ENCODE measurements at regions not wholly inside any gene's neighbourhood (a gene's known extent, or its start where the extent isn't known, plus 50 kb on each side); places are given as distances from the start of the nearest gene placed in this dataset.

DNA sequence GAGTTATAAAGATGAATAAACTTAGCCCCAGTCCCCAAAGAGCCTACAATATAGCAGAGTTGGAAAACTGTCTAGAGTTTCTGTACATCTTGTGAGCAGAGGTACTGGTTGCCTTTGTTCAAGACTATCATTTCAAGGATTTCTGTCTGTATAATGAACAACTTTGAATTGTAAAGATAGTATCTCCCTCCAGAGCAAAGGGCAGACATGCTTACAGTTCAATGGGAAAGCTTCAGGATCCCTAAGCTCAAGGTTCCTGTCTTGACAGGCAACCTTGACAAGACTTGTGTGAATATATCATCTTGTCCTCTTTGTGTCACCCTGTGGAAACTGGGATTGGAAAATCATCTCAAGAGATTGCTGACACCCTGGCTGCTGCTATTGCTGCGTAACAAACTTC lies 242.8 kb upstream of the VLDLR start:
- H3K79me1 ChIP-seq (ENCODE audit: low read length), result no peaks in the 10 kb centered on the region
- no peak for DNase-seq
- no peaks in the 10 kb centered on the region for H3K4me1 ChIP-seq (ENCODE audit: control insufficient read depth, low read depth, low read length)
- H3K36me3 ChIP-seq (ENCODE audit: control insufficient read depth, insufficient read depth, low read length), result no peaks in the 10 kb centered on the region
- no peak overlapping the region for H3K27ac ChIP-seq (ENCODE audit: low read depth, low read length)
- no peaks in the 10 kb centered on the region for H3K27me3 ChIP-seq (ENCODE audit: insufficient read depth, low read length, poor library complexity)
- H3K9ac ChIP-seq (ENCODE audit: low read length), result no peak overlapping the region
- no peak overlapping the region for H4K5ac ChIP-seq (ENCODE audit: low read length)
- no peak overlapping the region for H3K18ac ChIP-seq (ENCODE audit: low read length)
- no peak overlapping the region for H4K8ac ChIP-seq (ENCODE audit: low read depth, low read length)
- no peak overlapping the region for H2BK120ac ChIP-seq (ENCODE audit: low read depth, low read length)
- H3K4me2 ChIP-seq (ENCODE audit: low read length), result no peak overlapping the region
- no peak overlapping the region for H3K4me3 ChIP-seq (ENCODE audit: low read length)
- H2AK5ac ChIP-seq (ENCODE audit: low read length), result no peak overlapping the region
- no CpG with 5 or more reads among the region's 1 CpG for WGBS (ENCODE audit: extremely low coverage, insufficient coverage, low lambda C conversion rate)
- H3K79me2 ChIP-seq (ENCODE audit: control insufficient read depth, insufficient read depth, low read length), result no peaks in the 10 kb centered on the region
- no peak overlapping the region for H3K23ac ChIP-seq (ENCODE audit: low read length)
- H2BK15ac ChIP-seq (replicated peaks; ENCODE audit: low read depth), result no peak overlapping the region
- H3K56ac ChIP-seq (ENCODE audit: low read length), result no peak overlapping the region
- no peak overlapping the region for H3K4ac ChIP-seq (ENCODE audit: low read depth, low read length)
- H2BK5ac ChIP-seq (ENCODE audit: low read length), result no peak overlapping the region

DNA sequence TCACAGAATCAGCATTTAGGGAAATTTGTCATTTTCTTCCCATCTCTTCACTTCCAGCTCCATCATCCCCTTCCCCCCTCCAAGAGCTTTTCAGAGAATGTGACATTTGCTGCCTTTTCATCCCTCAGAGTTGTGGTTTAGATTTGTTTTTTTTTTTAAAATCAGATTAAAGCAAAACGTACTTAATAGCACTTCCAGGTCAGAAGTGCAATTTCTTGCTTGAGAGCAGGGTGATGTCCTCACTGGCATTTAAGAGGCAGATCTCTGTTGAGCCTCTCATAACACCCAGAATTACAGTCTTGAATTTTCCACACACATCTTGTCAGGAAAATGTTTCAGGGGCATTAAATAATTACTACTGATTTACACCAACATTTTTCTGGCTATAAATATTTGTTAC lies 236.8 kb upstream of the VLDLR start:
- Histone ChIP-seq H3K36me3 (ENCODE audit: control insufficient read depth, insufficient read depth, low read length) (no peaks in the 10 kb centered on the region), H3K9ac (ENCODE audit: low read length) (no peak overlapping the region), H4K5ac (ENCODE audit: low read length) (no peak overlapping the region), H3K79me1 (ENCODE audit: low read length) (no peaks in the 10 kb centered on the region), H3K4me3 (ENCODE audit: low read length) (no peak overlapping the region), H2BK120ac (ENCODE audit: low read depth, low read length) (no peak overlapping the region), H4K8ac (ENCODE audit: low read depth, low read length) (no peak overlapping the region), H2BK5ac (ENCODE audit: low read length) (no peak overlapping the region), H3K4me2 (ENCODE audit: low read length) (no peak overlapping the region), H3K4ac (ENCODE audit: low read depth, low read length) (no peak overlapping the region), H3K27ac (ENCODE audit: low read depth, low read length) (no peak overlapping the region), H3K18ac (ENCODE audit: low read length) (no peak overlapping the region), H3K79me2 (ENCODE audit: control insufficient read depth, insufficient read depth, low read length) (no peaks in the 10 kb centered on the region), H2BK15ac (replicated peaks; ENCODE audit: low read depth) (no peak overlapping the region), H3K56ac (ENCODE audit: low read length) (no peak overlapping the region), H3K4me1 (ENCODE audit: control insufficient read depth, low read depth, low read length) (no peaks in the 10 kb centered on the region), H2AK5ac (ENCODE audit: low read length) (no peak overlapping the region), H3K27me3 (ENCODE audit: insufficient read depth, low read length, poor library complexity) (no peaks in the 10 kb centered on the region), H3K23ac (ENCODE audit: low read length) (no peak overlapping the region)
- DNase-seq, result no peak
- WGBS (ENCODE audit: extremely low coverage, insufficient coverage, low lambda C conversion rate), result no CpG with 5 or more reads among the region's 1 CpG

DNA sequence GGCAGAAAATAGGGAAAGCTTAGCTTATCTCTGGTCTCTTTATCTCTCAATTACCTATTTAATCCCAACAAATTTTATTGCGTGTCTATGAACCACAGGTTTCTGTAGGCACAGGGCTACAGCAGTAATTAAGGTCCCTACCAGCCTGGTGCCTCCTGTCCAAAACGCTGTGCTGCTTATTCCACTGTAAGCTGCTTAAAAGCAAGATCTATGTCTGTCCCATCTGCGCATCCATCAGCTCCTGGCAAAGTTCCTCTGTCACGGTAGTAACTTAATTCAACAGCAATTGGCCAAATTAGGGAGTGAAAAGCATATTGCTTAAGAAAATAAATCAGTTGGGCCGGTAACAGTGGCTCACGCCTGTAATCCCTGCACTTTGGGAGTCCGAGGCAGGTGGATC lies 235.8 kb upstream of the VLDLR start:
- Histone ChIP-seq H3K36me3 (ENCODE audit: control insufficient read depth, insufficient read depth, low read length) (no peaks in the 10 kb centered on the region), H4K8ac (ENCODE audit: low read depth, low read length) (no peak overlapping the region), H4K5ac (ENCODE audit: low read length) (no peak overlapping the region), H3K23ac (ENCODE audit: low read length) (no peak overlapping the region), H3K27ac (ENCODE audit: low read depth, low read length) (no peak overlapping the region), H3K79me2 (ENCODE audit: control insufficient read depth, insufficient read depth, low read length) (no peaks in the 10 kb centered on the region), H3K79me1 (ENCODE audit: low read length) (no peaks in the 10 kb centered on the region), H2BK5ac (ENCODE audit: low read length) (no peak overlapping the region), H3K4me2 (ENCODE audit: low read length) (no peak overlapping the region), H3K4me3 (ENCODE audit: low read length) (no peak overlapping the region), H2BK15ac (replicated peaks; ENCODE audit: low read depth) (no peak overlapping the region), H2BK120ac (ENCODE audit: low read depth, low read length) (no peak overlapping the region), H3K4me1 (ENCODE audit: control insufficient read depth, low read depth, low read length) (no peaks in the 10 kb centered on the region), H3K9ac (ENCODE audit: low read length) (no peak overlapping the region), H3K4ac (ENCODE audit: low read depth, low read length) (no peak overlapping the region), H3K18ac (ENCODE audit: low read length) (no peak overlapping the region), H2AK5ac (ENCODE audit: low read length) (no peak overlapping the region), H3K56ac (ENCODE audit: low read length) (no peak overlapping the region), H3K27me3 (ENCODE audit: insufficient read depth, low read length, poor library complexity) (no peaks in the 10 kb centered on the region)
- DNase-seq, result no peak
- WGBS (ENCODE audit: extremely low coverage, insufficient coverage, low lambda C conversion rate), result no CpG with 5 or more reads among the region's 7 CpGs

DNA sequence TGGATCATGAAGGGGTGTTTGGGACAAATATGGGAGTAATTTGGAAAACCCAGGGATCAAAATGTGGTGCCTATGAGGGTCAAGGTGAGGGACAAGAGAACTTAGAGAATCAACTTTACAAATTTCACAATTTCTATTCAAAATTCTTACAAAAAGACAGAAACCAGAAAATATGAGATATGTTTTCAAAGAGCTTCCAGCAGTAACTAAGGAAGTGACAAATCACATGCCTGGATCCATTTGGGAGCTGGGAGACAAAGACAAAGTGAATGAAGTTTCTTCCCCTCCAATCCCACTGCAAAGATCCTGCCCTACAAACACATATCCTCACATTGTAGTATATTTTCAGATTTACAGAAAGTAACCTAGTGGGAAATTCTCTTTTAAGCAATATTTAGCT lies 235.0 kb upstream of the VLDLR start:
- no peak overlapping the region for H3K27ac ChIP-seq (ENCODE audit: low read depth, low read length)
- H3K27me3 ChIP-seq (ENCODE audit: insufficient read depth, low read length, poor library complexity), result no peaks in the 10 kb centered on the region
- H3K23ac ChIP-seq (ENCODE audit: low read length), result no peak overlapping the region
- H2BK5ac ChIP-seq (ENCODE audit: low read length), result no peak overlapping the region
- H3K56ac ChIP-seq (ENCODE audit: low read length), result no peak overlapping the region
- H2BK120ac ChIP-seq (ENCODE audit: low read depth, low read length), result no peak overlapping the region
- H3K4me3 ChIP-seq (ENCODE audit: low read length), result no peak overlapping the region
- no peaks in the 10 kb centered on the region for H3K36me3 ChIP-seq (ENCODE audit: control insufficient read depth, insufficient read depth, low read length)
- H3K4me2 ChIP-seq (ENCODE audit: low read length), result no peak overlapping the region
- no peaks in the 10 kb centered on the region for H3K4me1 ChIP-seq (ENCODE audit: control insufficient read depth, low read depth, low read length)
- H4K8ac ChIP-seq (ENCODE audit: low read depth, low read length), result no peak overlapping the region
- no peaks in the 10 kb centered on the region for H3K79me1 ChIP-seq (ENCODE audit: low read length)
- no peak overlapping the region for H2AK5ac ChIP-seq (ENCODE audit: low read length)
- no peak for DNase-seq
- no peak overlapping the region for H2BK15ac ChIP-seq (replicated peaks; ENCODE audit: low read depth)
- H4K5ac ChIP-seq (ENCODE audit: low read length), result no peak overlapping the region
- no peak overlapping the region for H3K9ac ChIP-seq (ENCODE audit: low read length)
- no peak overlapping the region for H3K4ac ChIP-seq (ENCODE audit: low read depth, low read length)
- H3K18ac ChIP-seq (ENCODE audit: low read length), result no peak overlapping the region
- no peaks in the 10 kb centered on the region for H3K79me2 ChIP-seq (ENCODE audit: control insufficient read depth, insufficient read depth, low read length)

DNA sequence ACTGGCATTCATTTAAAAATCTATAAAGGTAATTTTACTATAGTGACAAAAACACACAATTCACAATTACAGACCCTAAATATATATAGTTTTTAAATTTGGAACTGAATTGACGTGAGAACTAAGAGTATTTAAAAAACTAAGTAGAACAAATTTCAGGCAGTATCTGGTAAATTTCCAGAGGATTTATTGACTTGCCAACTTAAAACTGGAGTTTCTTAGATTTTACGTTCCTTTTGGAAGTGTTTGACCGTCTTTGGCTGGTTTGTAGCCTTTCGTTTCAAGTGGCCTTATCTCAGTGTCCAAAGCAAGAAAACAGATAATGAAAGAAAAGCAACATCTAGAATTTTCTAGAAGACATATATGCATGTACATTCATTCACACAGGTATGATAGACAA lies 234.4 kb upstream of the VLDLR start:
- Histone ChIP-seq H3K9ac (ENCODE audit: low read length) (no peak overlapping the region), H3K4me2 (ENCODE audit: low read length) (no peak overlapping the region), H3K79me1 (ENCODE audit: low read length) (no peaks in the 10 kb centered on the region), H2BK5ac (ENCODE audit: low read length) (no peak overlapping the region), H2BK120ac (ENCODE audit: low read depth, low read length) (no peak overlapping the region), H3K18ac (ENCODE audit: low read length) (no peak overlapping the region), H3K79me2 (ENCODE audit: control insufficient read depth, insufficient read depth, low read length) (no peaks in the 10 kb centered on the region), H3K4me1 (ENCODE audit: control insufficient read depth, low read depth, low read length) (no peaks in the 10 kb centered on the region), H3K56ac (ENCODE audit: low read length) (no peak overlapping the region), H4K8ac (ENCODE audit: low read depth, low read length) (no peak overlapping the region), H4K5ac (ENCODE audit: low read length) (no peak overlapping the region), H3K27ac (ENCODE audit: low read depth, low read length) (no peak overlapping the region), H3K4ac (ENCODE audit: low read depth, low read length) (no peak overlapping the region), H3K4me3 (ENCODE audit: low read length) (no peak overlapping the region), H2BK15ac (replicated peaks; ENCODE audit: low read depth) (no peak overlapping the region), H3K36me3 (ENCODE audit: control insufficient read depth, insufficient read depth, low read length) (no peaks in the 10 kb centered on the region), H3K23ac (ENCODE audit: low read length) (no peak overlapping the region), H3K27me3 (ENCODE audit: insufficient read depth, low read length, poor library complexity) (no peaks in the 10 kb centered on the region), H2AK5ac (ENCODE audit: low read length) (no peak overlapping the region)
- no peak for DNase-seq
- WGBS (ENCODE audit: extremely low coverage, insufficient coverage, low lambda C conversion rate), result no CpG with 5 or more reads among the region's 4 CpGs

DNA sequence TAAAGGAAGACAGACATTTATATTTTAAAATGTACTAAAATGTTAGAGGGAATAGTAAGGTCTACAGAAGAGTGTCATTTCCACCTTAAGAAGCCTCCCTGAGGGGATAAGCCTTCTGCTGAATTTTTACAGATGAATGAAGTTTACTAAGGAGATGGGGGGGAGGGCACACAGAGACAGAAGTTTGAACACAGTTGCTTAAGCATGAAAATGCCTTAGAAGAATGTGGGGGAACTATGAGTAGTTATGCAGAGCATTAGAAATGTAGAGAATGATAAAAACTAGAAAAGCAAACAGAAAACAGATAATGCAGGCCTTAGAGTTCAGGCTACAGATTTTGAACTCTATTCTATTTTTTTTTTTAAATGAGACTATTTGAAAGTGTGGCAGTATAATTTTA lies 232.2 kb upstream of the VLDLR start:
- no peaks in the 10 kb centered on the region for H3K79me2 ChIP-seq (ENCODE audit: control insufficient read depth, insufficient read depth, low read length)
- no peak overlapping the region for H3K27ac ChIP-seq (ENCODE audit: low read depth, low read length)
- no peaks in the 10 kb centered on the region for H3K79me1 ChIP-seq (ENCODE audit: low read length)
- H2AK5ac ChIP-seq (ENCODE audit: low read length), result no peak overlapping the region
- H4K5ac ChIP-seq (ENCODE audit: low read length), result no peak overlapping the region
- no peak overlapping the region for H3K23ac ChIP-seq (ENCODE audit: low read length)
- no peak overlapping the region for H4K8ac ChIP-seq (ENCODE audit: low read depth, low read length)
- no peaks in the 10 kb centered on the region for H3K27me3 ChIP-seq (ENCODE audit: insufficient read depth, low read length, poor library complexity)
- H3K4me1 ChIP-seq (ENCODE audit: control insufficient read depth, low read depth, low read length), result no peaks in the 10 kb centered on the region
- DNase-seq, result no peak
- H3K9ac ChIP-seq (ENCODE audit: low read length), result no peak overlapping the region
- no peaks in the 10 kb centered on the region for H3K36me3 ChIP-seq (ENCODE audit: control insufficient read depth, insufficient read depth, low read length)
- no peak overlapping the region for H3K4me2 ChIP-seq (ENCODE audit: low read length)
- H2BK15ac ChIP-seq (replicated peaks; ENCODE audit: low read depth), result no peak overlapping the region
- no peak overlapping the region for H2BK5ac ChIP-seq (ENCODE audit: low read length)
- H3K56ac ChIP-seq (ENCODE audit: low read length), result no peak overlapping the region
- H2BK120ac ChIP-seq (ENCODE audit: low read depth, low read length), result no peak overlapping the region
- no peak overlapping the region for H3K4me3 ChIP-seq (ENCODE audit: low read length)
- no peak overlapping the region for H3K18ac ChIP-seq (ENCODE audit: low read length)
- no peak overlapping the region for H3K4ac ChIP-seq (ENCODE audit: low read depth, low read length)
